Mesenchymal stem cell (in vitro differentiated cells and primary cell): ENCODE measurements at regions not wholly inside any gene's neighbourhood (a gene's known extent, or its start where the extent isn't known, plus 50 kb on each side); places are given as distances from the start of the nearest gene placed in this dataset.

Experiments
- DNase-seq: peaks from one replicate; pipeline ENCODE4 v3.0.0-alpha.2; 2013
- H2AFZ ChIP-seq: one replicate; pipeline ENCODE4 v1.6.1; 2013; ENCODE audit warnings: low read depth, mild to moderate bottlenecking, control low read depth, inconsistent platforms, low read length, moderate library complexity
- H2AK5ac ChIP-seq: 2 replicates; pipeline ENCODE4 v1.6.1; 2013; ENCODE audit warnings: low read length, moderate library complexity, mild to moderate bottlenecking, inconsistent platforms; ENCODE audit not compliant: severe bottlenecking
- H2BK120ac ChIP-seq: one replicate; pipeline ENCODE4 v1.6.1; 2013; ENCODE audit warnings: low read depth, mild to moderate bottlenecking, inconsistent platforms, low read length, moderate library complexity
- H2BK12ac ChIP-seq, 2 experiments: one replicate each; pipeline ENCODE4 v1.6.1; 2013; ENCODE audit warnings: inconsistent platforms in 2 of 2, low read length in 2 of 2, mild to moderate bottlenecking in 2 of 2, moderate library complexity in 2 of 2, control low read depth in 1 of 2
- H2BK15ac ChIP-seq: one replicate; pipeline ENCODE4 v1.6.1; 2013; ENCODE audit warnings: mild to moderate bottlenecking, low read depth, inconsistent platforms; ENCODE audit not compliant: poor library complexity, severe bottlenecking
- H2BK5ac ChIP-seq: 2 replicates; pipeline ENCODE4 v1.6.1; 2013; ENCODE audit warnings: low read depth, mild to moderate bottlenecking, low read length, control low read depth, inconsistent platforms; ENCODE audit not compliant: poor library complexity, severe bottlenecking
- H3K14ac ChIP-seq, 2 experiments: one replicate each; pipeline ENCODE4 v1.6.1; 2013; ENCODE audit warnings: inconsistent platforms in 2 of 2, low read length in 2 of 2, control low read depth in 1 of 2, mild to moderate bottlenecking in 1 of 2, moderate library complexity in 1 of 2
- H3K18ac ChIP-seq, 2 experiments: one replicate each; pipeline ENCODE4 v1.6.1; 2013; ENCODE audit warnings: inconsistent platforms in 2 of 2, low read length in 2 of 2, control low read depth in 1 of 2, low read depth in 1 of 2, mild to moderate bottlenecking in 1 of 2
- H3K23ac ChIP-seq, 2 experiments: one replicate each; pipeline ENCODE4 v1.6.1; 2013; ENCODE audit warnings: inconsistent platforms in 2 of 2, low read length in 2 of 2, mild to moderate bottlenecking in 2 of 2, moderate library complexity in 2 of 2, control low read depth in 1 of 2
- H3K27ac ChIP-seq: 2 replicates; pipeline ENCODE4 v1.5.1; 2013; ENCODE audit warnings: mild to moderate bottlenecking, moderate library complexity, low read length, control low read depth, inconsistent platforms; ENCODE audit not compliant: poor library complexity, severe bottlenecking
- H3K27me3 ChIP-seq, 2 experiments: 2 replicates each; pipeline versions ENCODE4 v1.6.1 to v1.7.0; 2013; ENCODE audit warnings: low read length in 2 of 2, mild to moderate bottlenecking in 2 of 2, moderate library complexity in 2 of 2, control low read depth in 1 of 2, inconsistent platforms in 1 of 2; ENCODE audit not compliant: control insufficient read depth in 1 of 2, insufficient read depth in 1 of 2
- H3K36me3 ChIP-seq, 2 experiments: 2 replicates each; pipeline versions ENCODE4 v1.6.1 to v1.7.0; 2013; ENCODE audit warnings: low read length in 2 of 2, control low read depth in 1 of 2, inconsistent platforms in 1 of 2, low read depth in 1 of 2, mild to moderate bottlenecking in 1 of 2; ENCODE audit not compliant: insufficient read depth in 2 of 2, control insufficient read depth in 1 of 2
- H3K4ac ChIP-seq, 2 experiments: one replicate each; pipeline ENCODE4 v1.6.1; 2013; ENCODE audit warnings: inconsistent platforms in 2 of 2, low read length in 2 of 2, mild to moderate bottlenecking in 2 of 2, moderate library complexity in 2 of 2, control low read depth in 1 of 2, low read depth in 1 of 2
- H3K4me1 ChIP-seq: 2 replicates; pipeline ENCODE4 v1.6.1; 2013; ENCODE audit warnings: low read depth, low read length, control low read depth; ENCODE audit not compliant: control insufficient read depth, insufficient read depth
- H3K4me2 ChIP-seq: 2 replicates; pipeline ENCODE4 v1.6.1; 2013; ENCODE audit warnings: low read length, mild to moderate bottlenecking, inconsistent platforms; ENCODE audit not compliant: poor library complexity, severe bottlenecking
- H3K4me3 ChIP-seq, 2 experiments: 2 replicates each; pipeline versions ENCODE4 v1.5.1 to v1.7.0; 2013; ENCODE audit warnings: low read length in 2 of 2, mild to moderate bottlenecking in 2 of 2, control low read depth in 1 of 2, low read depth in 1 of 2; ENCODE audit not compliant: insufficient read depth in 1 of 2
- H3K79me1 ChIP-seq: replicated peaks from 2 replicates; pipeline ENCODE4 v1.6.1; 2013; ENCODE audit warnings: mild to moderate bottlenecking, control low read depth, low read length, inconsistent platforms; ENCODE audit not compliant: poor library complexity, severe bottlenecking
- H3K9ac ChIP-seq: 2 replicates; pipeline ENCODE4 v1.7.0; 2013; ENCODE audit warnings: mild to moderate bottlenecking, low read length, moderate library complexity
- H3K9me3 ChIP-seq: 2 replicates; pipeline ENCODE4 v1.7.0; 2013; ENCODE audit warnings: mild to moderate bottlenecking, low read length; ENCODE audit not compliant: control insufficient read depth
- H4K8ac ChIP-seq: one replicate; pipeline ENCODE4 v1.6.1; 2013; ENCODE audit warnings: inconsistent platforms, mild to moderate bottlenecking, low read length, moderate library complexity
- H4K91ac ChIP-seq: one replicate; pipeline ENCODE4 v1.6.1; 2013; ENCODE audit warnings: mild to moderate bottlenecking, low read length, inconsistent platforms
- WGBS: methylation state at CpG from one replicate; pipeline ENCODE4 v1.1.7; 2013; ENCODE audit warnings: mixed read lengths; 5-methylcytosine and 5-hydroxymethylcytosine counted together

- DNase-seq: no peak
- no peak overlapping the region for H2BK5ac ChIP-seq
- no peaks in the 10 kb centered on the region for H3K36me3 ChIP-seq
- no peak overlapping the region for H3K4me2 ChIP-seq
- no peak overlapping the region for H3K9ac ChIP-seq
- no peak overlapping the region for H2BK15ac ChIP-seq
- no peak overlapping the region for H4K91ac ChIP-seq
- no peak overlapping the region for H3K4ac ChIP-seq
- H3K14ac ChIP-seq: no peak overlapping the region
- no peaks in the 10 kb centered on the region for H3K27me3 ChIP-seq
- H2AFZ ChIP-seq: no peak overlapping the region
- no peak overlapping the region for H2AK5ac ChIP-seq
- H3K9me3 ChIP-seq: no peaks in the 10 kb centered on the region
- H2BK12ac ChIP-seq: no peak overlapping the region
- no peaks in the 10 kb centered on the region for H3K4me1 ChIP-seq
- H3K79me1 ChIP-seq: no peaks in the 10 kb centered on the region
- H3K27ac ChIP-seq: no peak overlapping the region
- no peak overlapping the region for H2BK120ac ChIP-seq
- H3K4me3 ChIP-seq: no peak overlapping the region
- 71% methylated on average over 2 of the region's 5 CpGs for WGBS
- H3K18ac ChIP-seq: no peak overlapping the region
- H3K23ac ChIP-seq: no peak overlapping the region
- H4K8ac ChIP-seq: no peak overlapping the region
Measured at GRCh38 chr12:82176761-82177490, 181.3 kb downstream of the CCDC59 start.

DNA sequence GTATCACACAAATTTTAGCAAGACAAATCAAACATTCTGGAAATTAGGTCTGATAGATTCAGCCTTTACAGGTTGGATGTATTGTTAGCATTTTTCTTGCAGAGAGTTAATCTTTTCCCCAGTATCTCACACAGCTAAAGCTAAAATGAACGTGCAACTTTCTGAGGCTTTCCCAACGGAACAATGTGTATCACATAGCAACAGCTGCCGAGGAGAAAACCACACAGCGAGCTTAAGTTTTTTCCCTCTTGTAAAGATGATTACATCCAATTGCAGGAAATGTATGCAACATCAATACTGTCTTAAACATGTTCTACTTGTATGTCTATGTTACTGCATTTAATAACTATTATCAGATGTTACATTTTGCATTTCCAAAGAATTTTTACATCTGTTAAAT is 182.2 kb downstream of the CCDC59 start:
- Histone ChIP-seq H3K9ac (no peak overlapping the region), H4K91ac (no peak overlapping the region), H4K8ac (no peak overlapping the region), H2AFZ (no peak overlapping the region), H3K9me3 (no peaks in the 10 kb centered on the region), H3K4me2 (no peak overlapping the region), H3K14ac (no peak overlapping the region), H2BK12ac (no peak overlapping the region), H3K18ac (no peak overlapping the region), H2BK15ac (no peak overlapping the region), H3K27me3 (no peaks in the 10 kb centered on the region), H3K4me3 (no peak overlapping the region), H3K79me1 (no peaks in the 10 kb centered on the region), H2BK5ac (no peak overlapping the region), H2AK5ac (no peak overlapping the region), H3K27ac (no peak overlapping the region), H3K4ac (no peak overlapping the region), H2BK120ac (no peak overlapping the region), H3K23ac (no peak overlapping the region), H3K36me3 (no peaks in the 10 kb centered on the region), H3K4me1 (no peaks in the 10 kb centered on the region)
- WGBS: 55% methylated on average over 3 of the region's 4 CpGs
- no peak for DNase-seq

DNA sequence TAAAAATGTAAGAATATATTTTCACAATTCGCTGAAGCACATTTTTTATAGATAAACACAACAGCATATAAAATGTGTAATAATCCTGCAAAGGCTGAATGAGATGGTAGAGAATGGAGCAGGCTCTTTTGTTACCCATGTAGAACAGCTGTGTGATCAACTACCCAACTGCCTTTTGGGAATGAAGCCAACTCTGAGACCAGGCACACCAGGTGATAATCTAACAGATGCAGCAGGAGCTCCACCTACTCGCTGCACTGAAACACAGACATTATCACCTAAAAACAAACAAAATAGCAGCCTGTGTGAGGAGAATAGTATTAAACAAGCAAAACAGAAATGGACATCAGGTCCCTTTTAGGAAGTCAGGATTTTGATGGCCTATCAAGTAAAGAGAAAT is 183.3 kb downstream of the CCDC59 start:
- Histone ChIP-seq H3K27me3 (no peaks in the 10 kb centered on the region), H3K4me1 (no peaks in the 10 kb centered on the region), H3K14ac (no peak overlapping the region), H3K79me1 (no peaks in the 10 kb centered on the region), H3K36me3 (no peaks in the 10 kb centered on the region), H3K27ac (no peak overlapping the region), H2BK5ac (no peak overlapping the region), H4K91ac (no peak overlapping the region), H2BK120ac (no peak overlapping the region), H4K8ac (no peak overlapping the region), H3K4me3 (no peak overlapping the region), H2BK15ac (no peak overlapping the region), H2BK12ac (no peak overlapping the region), H3K18ac (no peak overlapping the region), H3K9me3 (peaks cover under 1% of the 10 kb centered on the region), H3K4me2 (no peak overlapping the region), H2AK5ac (no peak overlapping the region), H3K9ac (no peak overlapping the region), H2AFZ (no peak overlapping the region), H3K23ac (no peak overlapping the region), H3K4ac (no peak overlapping the region)
- WGBS: no CpG with 5 or more reads among the region's 2 CpGs
- no peak for DNase-seq

GRCh38 chr12:82174383-82174782 is 183.8 kb downstream of the CCDC59 start:
- Histone ChIP-seq H4K91ac (no peak overlapping the region), H4K8ac (no peak overlapping the region), H3K27me3 (no peaks in the 10 kb centered on the region), H3K9me3 (peaks cover 5% of the 10 kb centered on the region), H3K4me2 (no peak overlapping the region), H3K27ac (no peak overlapping the region), H3K4me1 (no peaks in the 10 kb centered on the region), H3K23ac (no peak overlapping the region), H3K9ac (no peak overlapping the region), H3K18ac (no peak overlapping the region), H3K4ac (no peak overlapping the region), H3K4me3 (no peak overlapping the region), H2AFZ (no peak overlapping the region), H3K14ac (no peak overlapping the region), H2BK15ac (no peak overlapping the region), H3K36me3 (no peaks in the 10 kb centered on the region), H2BK5ac (no peak overlapping the region), H2BK120ac (no peak overlapping the region), H2BK12ac (no peak overlapping the region), H3K79me1 (no peaks in the 10 kb centered on the region), H2AK5ac (no peak overlapping the region)
- no CpG with 5 or more reads among the region's 1 CpG for WGBS
- no peak for DNase-seq
